HL-60 (cell line): ENCODE measurements at regions not wholly inside any gene's neighbourhood (a gene's known extent, or its start where the extent isn't known, plus 50 kb on each side); places are given as distances from the start of the nearest gene placed in this dataset.

Source experiments
- DNase-seq, 2 experiments: peaks; one replicate each; pipeline ENCODE4 v3.0.0-alpha.2; 2010 to 2020; ENCODE audit warnings: low read depth in 1 of 2, low spot score in 1 of 2
- H3K27ac ChIP-seq: fragments of 250-450 bp; sonication (Bioruptor Pico); replicated peaks from 2 replicates; pipeline ENCODE4 v1.5.1; 2020; ENCODE audit warnings: mild to moderate bottlenecking, moderate library complexity
- H3K27me3 ChIP-seq: fragments of 250-450 bp; sonication (Bioruptor Pico); 2 replicates; pipeline ENCODE4 v1.5.1; 2021; ENCODE audit warnings: mild to moderate bottlenecking, moderate library complexity; ENCODE audit not compliant: insufficient read depth, poor library complexity, severe bottlenecking
- H3K4me3 ChIP-seq: replicated peaks from 2 replicates; pipeline ENCODE4 v1.5.1; 2011; ENCODE audit warnings: mild to moderate bottlenecking, control low read depth, low read length; ENCODE audit not compliant: insufficient read depth
- GABPA ChIP-seq: IDR thresholded peaks from 2 replicates; pipeline ENCODE4 v1.6.1; 2012; ENCODE audit warnings: low read depth
- POLR2AphosphoS5 ChIP-seq: IDR thresholded peaks from 2 replicates; pipeline ENCODE4 v1.6.1; 2012; ENCODE audit warnings: low read depth
- SPI1 ChIP-seq: IDR thresholded peaks from 2 replicates; pipeline ENCODE4 v1.6.1; 2012; ENCODE audit warnings: low read depth, mild to moderate bottlenecking, borderline replicate concordance
- TF ChIP-seq, protein P1 (sequence below): IDR thresholded peaks from one replicate; pipeline ENCODE4 v1.5.1; 2011; ENCODE audit warnings: low read length, control low read depth, inconsistent platforms; ENCODE audit not compliant: insufficient read depth
- TF ChIP-seq, protein P2 (sequence below): IDR thresholded peaks from 2 replicates; pipeline ENCODE4 v1.6.1; 2012; ENCODE audit warnings: low read depth; ENCODE audit not compliant: insufficient replicate concordance

DNA sequence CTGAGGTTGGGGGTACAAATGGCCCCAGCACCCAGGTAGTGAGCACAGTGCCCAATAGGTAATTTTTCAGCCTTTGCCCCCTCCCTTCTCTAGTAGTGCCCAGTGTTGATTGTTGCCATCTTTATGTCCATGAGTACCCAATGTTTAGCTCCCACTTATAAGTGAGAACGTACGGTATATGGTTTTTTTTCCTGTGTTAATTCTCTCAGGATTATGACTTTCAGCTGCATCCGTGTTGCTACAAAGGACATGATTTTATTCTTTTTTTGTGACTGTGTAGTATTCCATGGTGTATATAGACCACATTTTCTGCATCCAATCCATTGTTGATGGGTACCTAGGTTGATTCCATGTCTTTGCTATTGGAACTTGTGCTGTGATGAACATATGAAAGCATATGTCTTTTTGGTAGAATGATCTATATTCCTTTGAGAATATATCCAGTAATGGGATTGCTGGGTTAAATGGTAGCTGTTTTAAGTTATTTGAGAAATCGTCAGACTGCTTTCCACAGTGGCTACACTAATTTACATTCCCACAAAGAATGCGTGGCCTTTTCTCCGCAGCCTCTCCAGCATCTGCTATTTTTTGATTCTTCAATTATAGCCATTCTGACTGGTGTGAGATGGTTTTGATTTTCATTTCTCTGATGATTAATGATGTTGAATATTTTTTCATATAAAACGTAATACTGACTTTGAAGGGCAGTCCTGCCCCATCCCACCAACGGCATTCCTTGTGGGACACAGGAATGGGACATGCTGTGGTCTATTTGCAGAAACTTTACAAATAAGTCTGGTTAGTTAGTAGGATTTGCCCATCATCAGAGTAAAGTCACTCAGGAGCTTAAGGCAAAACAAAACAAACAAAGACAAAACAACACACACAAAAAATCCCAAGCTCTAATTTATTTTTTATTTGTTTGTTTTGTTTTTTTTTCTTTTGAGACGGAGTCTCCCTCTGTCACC, 135.0 kb downstream of the MYCN start:
- no peaks in the 10 kb centered on the region for H3K27me3 ChIP-seq
- H3K27ac ChIP-seq, result no peak overlapping the region
- H3K4me3 ChIP-seq, result no peak overlapping the region
- no peak for DNase-seq
- no peak for TF ChIP-seq SPI1
- no peak for TF ChIP-seq POLR2AphosphoS5
- TF ChIP-seq GABPA, result no peak
- TF ChIP-seq, protein P1, sequence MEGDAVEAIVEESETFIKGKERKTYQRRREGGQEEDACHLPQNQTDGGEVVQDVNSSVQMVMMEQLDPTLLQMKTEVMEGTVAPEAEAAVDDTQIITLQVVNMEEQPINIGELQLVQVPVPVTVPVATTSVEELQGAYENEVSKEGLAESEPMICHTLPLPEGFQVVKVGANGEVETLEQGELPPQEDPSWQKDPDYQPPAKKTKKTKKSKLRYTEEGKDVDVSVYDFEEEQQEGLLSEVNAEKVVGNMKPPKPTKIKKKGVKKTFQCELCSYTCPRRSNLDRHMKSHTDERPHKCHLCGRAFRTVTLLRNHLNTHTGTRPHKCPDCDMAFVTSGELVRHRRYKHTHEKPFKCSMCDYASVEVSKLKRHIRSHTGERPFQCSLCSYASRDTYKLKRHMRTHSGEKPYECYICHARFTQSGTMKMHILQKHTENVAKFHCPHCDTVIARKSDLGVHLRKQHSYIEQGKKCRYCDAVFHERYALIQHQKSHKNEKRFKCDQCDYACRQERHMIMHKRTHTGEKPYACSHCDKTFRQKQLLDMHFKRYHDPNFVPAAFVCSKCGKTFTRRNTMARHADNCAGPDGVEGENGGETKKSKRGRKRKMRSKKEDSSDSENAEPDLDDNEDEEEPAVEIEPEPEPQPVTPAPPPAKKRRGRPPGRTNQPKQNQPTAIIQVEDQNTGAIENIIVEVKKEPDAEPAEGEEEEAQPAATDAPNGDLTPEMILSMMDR, result no peak
- TF ChIP-seq, protein P2, sequence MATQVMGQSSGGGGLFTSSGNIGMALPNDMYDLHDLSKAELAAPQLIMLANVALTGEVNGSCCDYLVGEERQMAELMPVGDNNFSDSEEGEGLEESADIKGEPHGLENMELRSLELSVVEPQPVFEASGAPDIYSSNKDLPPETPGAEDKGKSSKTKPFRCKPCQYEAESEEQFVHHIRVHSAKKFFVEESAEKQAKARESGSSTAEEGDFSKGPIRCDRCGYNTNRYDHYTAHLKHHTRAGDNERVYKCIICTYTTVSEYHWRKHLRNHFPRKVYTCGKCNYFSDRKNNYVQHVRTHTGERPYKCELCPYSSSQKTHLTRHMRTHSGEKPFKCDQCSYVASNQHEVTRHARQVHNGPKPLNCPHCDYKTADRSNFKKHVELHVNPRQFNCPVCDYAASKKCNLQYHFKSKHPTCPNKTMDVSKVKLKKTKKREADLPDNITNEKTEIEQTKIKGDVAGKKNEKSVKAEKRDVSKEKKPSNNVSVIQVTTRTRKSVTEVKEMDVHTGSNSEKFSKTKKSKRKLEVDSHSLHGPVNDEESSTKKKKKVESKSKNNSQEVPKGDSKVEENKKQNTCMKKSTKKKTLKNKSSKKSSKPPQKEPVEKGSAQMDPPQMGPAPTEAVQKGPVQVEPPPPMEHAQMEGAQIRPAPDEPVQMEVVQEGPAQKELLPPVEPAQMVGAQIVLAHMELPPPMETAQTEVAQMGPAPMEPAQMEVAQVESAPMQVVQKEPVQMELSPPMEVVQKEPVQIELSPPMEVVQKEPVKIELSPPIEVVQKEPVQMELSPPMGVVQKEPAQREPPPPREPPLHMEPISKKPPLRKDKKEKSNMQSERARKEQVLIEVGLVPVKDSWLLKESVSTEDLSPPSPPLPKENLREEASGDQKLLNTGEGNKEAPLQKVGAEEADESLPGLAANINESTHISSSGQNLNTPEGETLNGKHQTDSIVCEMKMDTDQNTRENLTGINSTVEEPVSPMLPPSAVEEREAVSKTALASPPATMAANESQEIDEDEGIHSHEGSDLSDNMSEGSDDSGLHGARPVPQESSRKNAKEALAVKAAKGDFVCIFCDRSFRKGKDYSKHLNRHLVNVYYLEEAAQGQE, result no peak

DNA sequence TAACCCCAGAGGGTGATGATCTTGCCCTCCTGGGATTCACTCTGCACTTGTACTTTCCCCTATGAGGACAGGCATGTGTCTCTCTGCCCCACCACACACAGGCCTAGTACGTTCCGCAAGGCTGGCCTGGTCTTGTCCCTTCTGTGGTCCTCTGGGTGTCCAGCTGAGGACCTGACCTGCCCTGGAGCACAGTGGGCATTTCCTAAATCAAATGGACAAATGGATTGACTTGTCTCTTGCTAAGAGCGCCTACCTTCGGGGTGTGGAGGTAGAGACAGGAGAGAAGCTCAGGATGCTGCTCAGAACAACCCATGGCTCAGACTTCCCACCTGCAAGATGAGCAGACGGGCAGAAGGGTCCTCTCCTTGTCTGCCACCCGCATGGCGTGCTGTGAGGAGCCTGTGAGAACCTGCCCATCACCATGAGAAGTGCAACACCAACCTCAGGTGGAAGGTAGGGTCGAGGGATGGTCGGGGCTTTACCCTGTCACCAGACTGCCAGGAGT, 133.6 kb downstream of the MYCN start:
- no peak for DNase-seq
- no peaks in the 10 kb centered on the region for H3K27me3 ChIP-seq
- no peak overlapping the region for H3K27ac ChIP-seq
- no peak overlapping the region for H3K4me3 ChIP-seq
- TF ChIP-seq POLR2AphosphoS5 (no peak), SPI1 (no peak), GABPA (no peak)
- TF ChIP-seq, protein P2, result no peak
- TF ChIP-seq, protein P1, result no peak

DNA sequence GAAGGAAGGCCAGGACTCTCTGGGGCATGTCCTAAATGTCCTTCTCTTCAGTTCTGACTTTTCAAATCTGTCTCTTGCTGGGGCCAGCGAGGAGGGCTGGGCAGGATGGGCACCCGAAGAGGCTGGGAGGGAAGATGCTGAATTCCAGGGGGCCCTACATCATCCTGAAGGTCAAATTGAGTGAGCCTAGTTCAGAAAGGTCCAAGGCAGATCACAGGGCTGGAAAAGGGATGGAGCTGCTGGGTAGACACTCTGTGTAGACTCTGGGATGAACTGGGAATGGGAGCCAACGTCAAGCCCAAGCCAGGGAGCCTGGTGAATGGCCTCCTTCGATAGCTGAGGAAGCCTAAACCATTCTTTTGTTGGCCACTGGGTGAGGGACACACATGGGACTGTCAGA, 133.1 kb downstream of the MYCN start:
- H3K27me3 ChIP-seq, result no peaks in the 10 kb centered on the region
- TF ChIP-seq, protein P2, result no peak
- TF ChIP-seq SPI1 (no peak), POLR2AphosphoS5 (no peak), GABPA (no peak)
- TF ChIP-seq, protein P1, result no peak
- DNase-seq, result no peak
- no peak overlapping the region for H3K27ac ChIP-seq
- H3K4me3 ChIP-seq, result no peak overlapping the region
